Tibial nerve (tissue), 4 donors: ENCODE measurements at regions not wholly inside any gene's neighbourhood (a gene's known extent, or its start where the extent isn't known, plus 50 kb on each side); places are given as distances from the start of the nearest gene placed in this dataset.

Experiments
- DNase-seq, 2 donors: peaks; one replicate each; pipeline ENCODE4 v3.0.0-alpha.2; 2019; ENCODE audit warnings: low spot score in 2 of 2
- H3K27ac ChIP-seq, 4 donors: fragments of 200-600 bp; sonication (generic) in 3 of 4; one replicate each; pipeline ENCODE4 v1.5.1; 2017 to 2019; ENCODE audit warnings: mild to moderate bottlenecking in 1 of 4
- H3K27me3 ChIP-seq, 2 donors: fragments of 200-600 bp; sonication (generic) in 1 of 2; one replicate each; pipeline versions ENCODE4 v1.5.1 to v1.6.0; 2017 to 2019
- H3K36me3 ChIP-seq, 3 donors: fragments of 200-600 bp; sonication (generic); one replicate each; pipeline ENCODE4 v1.5.1; 2018 to 2019
- H3K4me1 ChIP-seq, 4 donors: fragments of 200-600 bp; sonication (generic) in 3 of 4; one replicate each; pipeline ENCODE4 v1.5.1; 2017 to 2019
- H3K4me3 ChIP-seq, 4 donors: fragments of 200-600 bp; sonication (generic) in 3 of 4; one replicate each; pipeline ENCODE4 v1.5.1; 2017 to 2019; ENCODE audit warnings: mild to moderate bottlenecking in 1 of 4, moderate library complexity in 1 of 4
- H3K9me3 ChIP-seq, 4 donors: fragments of 200-600 bp; sonication (generic) in 3 of 4; one replicate each; pipeline ENCODE4 v1.5.1; 2017 to 2019
- CTCF ChIP-seq, 5 experiments: fragments of 200-600 bp in 3 of 5; fragments of 450-650 bp in 2 of 5; sonication (generic) in 3 of 5; IDR thresholded peaks; one replicate each; pipeline ENCODE4 v1.5.1; 2016 to 2019; ENCODE audit warnings: antibody characterized with exemption in 5 of 5, mild to moderate bottlenecking in 3 of 5, moderate library complexity in 2 of 5
- EP300 ChIP-seq, 2 donors: sonication (generic); formaldehyde crosslinking; IDR thresholded peaks; one replicate each; pipeline ENCODE4 v1.6.1; 2017; ENCODE audit warnings: antibody characterized with exemption in 2 of 2, mild to moderate bottlenecking in 1 of 2
- POLR2A ChIP-seq, 2 donors: fragments of 450-650 bp; IDR thresholded peaks; one replicate each; pipeline ENCODE4 v1.6.1; 2017; ENCODE audit warnings: antibody characterized with exemption in 2 of 2, mild to moderate bottlenecking in 2 of 2, moderate library complexity in 2 of 2
- WGBS, 2 donors: methylation state at CpG; one replicate each; pipeline ENCODE4 v1.1.5; 2018; 5-methylcytosine and 5-hydroxymethylcytosine counted together

- DNase-seq, result no peak
- WGBS, 2 donors, result 53 to 64% methylated on average over 17 of the region's 17 CpGs
- peak overlapping the region in 1 of 4 donors; percentile 59 for H3K27ac ChIP-seq
- H3K27me3 ChIP-seq, result no peaks in the 10 kb centered on the region
- TF ChIP-seq CTCF (IDR thresholded peaks at IDR 0.05) (no peak), POLR2A (IDR thresholded peaks at IDR 0.05) (no peak), EP300 (IDR thresholded peaks at IDR 0.05) (no peak)
- H3K36me3 ChIP-seq, result no peaks in the 10 kb centered on the region
- H3K9me3 ChIP-seq, result no peaks in the 10 kb centered on the region
- H3K4me1 ChIP-seq, result no peaks in the 10 kb centered on the region
- H3K4me3 ChIP-seq, result no peak overlapping the region
These were observed 101.6 kb upstream of the SPRY4 start for GRCh38 chr5:142426129-142427014.

- TF ChIP-seq EP300 (IDR thresholded peaks at IDR 0.05), result no peak
- no peak for TF ChIP-seq CTCF (IDR thresholded peaks at IDR 0.05)
- TF ChIP-seq POLR2A (IDR thresholded peaks at IDR 0.05), result no peak
- Histone ChIP-seq H3K4me3 (no peak overlapping the region), H3K4me1 (peaks cover 0 to 3% (median 2%) of the 10 kb centered on the region in 4 donors), H3K9me3 (no peaks in the 10 kb centered on the region), H3K36me3 (no peaks in the 10 kb centered on the region), H3K27ac (peak overlapping the region in 1 of 4 donors; percentile 59), H3K27me3 (no peaks in the 10 kb centered on the region)
- 87 to 88% methylated on average over 7 of the region's 7 CpGs for WGBS, 2 donors
- DNase-seq, result no peak
These were observed 100.7 kb upstream of the SPRY4 start for GRCh38 chr5:142425286-142426065.

- H3K9me3 ChIP-seq, result no peaks in the 10 kb centered on the region
- TF ChIP-seq POLR2A (IDR thresholded peaks at IDR 0.05) (no peak), CTCF (IDR thresholded peaks at IDR 0.05) (no peak), EP300 (IDR thresholded peaks at IDR 0.05) (no peak)
- peaks cover 0 to 3% (median 2%) of the 10 kb centered on the region in 4 donors for H3K4me1 ChIP-seq
- no peaks in the 10 kb centered on the region for H3K36me3 ChIP-seq
- no peak overlapping the region for H3K4me3 ChIP-seq
- no peaks in the 10 kb centered on the region for H3K27me3 ChIP-seq
- H3K27ac ChIP-seq, result no peak overlapping the region
- no peak for DNase-seq
These were observed 97.6 kb upstream of the SPRY4 start for GRCh38 chr5:142422429-142422828.

- H3K36me3 ChIP-seq, result no peaks in the 10 kb centered on the region
- H3K9me3 ChIP-seq, result no peaks in the 10 kb centered on the region
- 79 to 90% methylated on average over 1 of the region's 1 CpG for whole genome bisulfite sequencing, 2 donors
- H3K27ac ChIP-seq, result no peak overlapping the region
- H3K4me1 ChIP-seq, result peaks cover 0 to 3% (median 2%) of the 10 kb centered on the region in 4 donors
- no peak for DNase-seq
- TF ChIP-seq CTCF (IDR thresholded peaks at IDR 0.05), result no peak
- no peak for TF ChIP-seq EP300 (IDR thresholded peaks at IDR 0.05)
- no peak for TF ChIP-seq POLR2A (IDR thresholded peaks at IDR 0.05)
- H3K4me3 ChIP-seq, result no peak overlapping the region
- no peaks in the 10 kb centered on the region for H3K27me3 ChIP-seq
These were observed 97.0 kb upstream of the SPRY4 start for GRCh38 chr5:142421621-142422397.
